Upper lobe of left lung (tissue), 4 donors: ENCODE measurements at regions not wholly inside any gene's neighbourhood (a gene's known extent, or its start where the extent isn't known, plus 50 kb on each side); places are given as distances from the start of the nearest gene placed in this dataset.

Experiments
- CTCF ChIP-seq, 6 experiments: fragments of 450-650 bp in 4 of 6; fragments of 200-600 bp in 2 of 6; sonication (generic) in 2 of 6; IDR thresholded peaks; one replicate each; pipeline ENCODE4 v1.5.1; 2016 to 2019; ENCODE audit warnings: antibody characterized with exemption in 6 of 6
- EP300 ChIP-seq, 4 donors: sonication (generic); formaldehyde crosslinking; IDR thresholded peaks; one replicate each; pipeline ENCODE4 v1.5.1; 2017; ENCODE audit warnings: antibody characterized with exemption in 4 of 4, control low read depth in 2 of 4
- POLR2A ChIP-seq, 4 donors: fragments of 450-650 bp; IDR thresholded peaks; one replicate each; pipeline ENCODE4 v1.5.1; 2016 to 2017; ENCODE audit warnings: antibody characterized with exemption in 4 of 4, mild to moderate bottlenecking in 2 of 4
- POLR2AphosphoS5 ChIP-seq, 2 donors: sonication (generic); formaldehyde crosslinking; IDR thresholded peaks; one replicate each; pipeline ENCODE4 v1.5.1; 2017; ENCODE audit warnings: antibody characterized with exemption in 2 of 2

- TF ChIP-seq EP300 (IDR thresholded peaks at IDR 0.05) (no peak), CTCF (IDR thresholded peaks at IDR 0.05) (no peak), POLR2A (IDR thresholded peaks at IDR 0.05) (no peak), POLR2AphosphoS5 (IDR thresholded peaks at IDR 0.05) (no peak)
Observed at GRCh38 chr3:117281371-117281770, 571.8 kb downstream of the TUSC7 start.
